CD4-positive, CD25-positive, alpha-beta regulatory T cell (primary cell): ENCODE measurements at regions not wholly inside any gene's neighbourhood (a gene's known extent, or its start where the extent isn't known, plus 50 kb on each side); places are given as distances from the start of the nearest gene placed in this dataset.
A peak's percentile ranks its signal among the peaks of the same experiment; 100 is the strongest.

Source experiments
- ATAC-seq, 2 donors: fragments of 150-1000 bp; cut with Tn5 transposase; one replicate each; pipeline ENCODE4 v1.10.0; 2021; ENCODE audit warnings: low read depth in 2 of 2, moderate number of reproducible peaks in 2 of 2, moderate library complexity in 1 of 2
- DNase-seq, 3 donors: peaks; one replicate each; pipeline versions ENCODE4 v3.0.0 to v3.0.0-alpha.2; 2012 to 2022; ENCODE audit warnings: mixed read lengths in 1 of 3
- H3K27ac ChIP-seq: one replicate; pipeline ENCODE4 v1.7.0; 2013; ENCODE audit warnings: mild to moderate bottlenecking, low read length; ENCODE audit not compliant: insufficient read depth, poor library complexity, severe bottlenecking
- H3K27me3 ChIP-seq: one replicate; pipeline ENCODE4 v1.7.0; 2013; ENCODE audit warnings: low read length; ENCODE audit not compliant: control insufficient read depth, insufficient read depth
- H3K36me3 ChIP-seq: one replicate; pipeline ENCODE4 v1.7.0; 2013; ENCODE audit warnings: mild to moderate bottlenecking, low read length, moderate library complexity; ENCODE audit not compliant: control insufficient read depth, insufficient read depth
- H3K4me1 ChIP-seq: 2 replicates; pipeline ENCODE4 v1.7.0; 2013; ENCODE audit warnings: mild to moderate bottlenecking, low read length; ENCODE audit not compliant: insufficient read depth, control insufficient read depth, poor library complexity, severe bottlenecking
- H3K4me3 ChIP-seq: one replicate; pipeline ENCODE4 v1.7.0; 2013; ENCODE audit warnings: low read depth, mild to moderate bottlenecking, low read length, moderate library complexity
- H3K9me3 ChIP-seq, 2 experiments: 1 replicate in 1 of 2; 2 replicates in 1 of 2; pipeline ENCODE4 v1.7.0; 2013; ENCODE audit warnings: low read length in 2 of 2, mild to moderate bottlenecking in 1 of 2, moderate library complexity in 1 of 2; ENCODE audit not compliant: control insufficient read depth in 2 of 2
- H3K27ac Mint-ChIP-seq, 3 donors: one replicate each; pipeline ENCODE4 v1.8.0; 2020 to 2022; ENCODE audit warnings: mild to moderate bottlenecking in 3 of 3, mixed read lengths in 3 of 3, moderate library complexity in 2 of 3
- H3K27me3 Mint-ChIP-seq: one replicate; pipeline ENCODE4 v1.8.0; 2022; ENCODE audit warnings: mild to moderate bottlenecking, mixed read lengths
- H3K36me3 Mint-ChIP-seq: one replicate; pipeline ENCODE4 v1.8.0; 2020; ENCODE audit warnings: mixed read lengths
- H3K4me1 Mint-ChIP-seq, 4 donors: one replicate each; pipeline ENCODE4 v1.8.0; 2020 to 2022; ENCODE audit warnings: mixed read lengths in 4 of 4, mild to moderate bottlenecking in 1 of 4
- H3K4me3 Mint-ChIP-seq, 4 donors: one replicate each; pipeline ENCODE4 v1.8.0; 2020 to 2022; ENCODE audit warnings: mild to moderate bottlenecking in 4 of 4, mixed read lengths in 4 of 4, moderate library complexity in 3 of 4
- H3K9me3 Mint-ChIP-seq, 7 donors: one replicate each; pipeline ENCODE4 v1.8.0; 2020 to 2022; ENCODE audit warnings: mixed read lengths in 7 of 7, mild to moderate bottlenecking in 3 of 7, moderate library complexity in 2 of 7

DNA sequence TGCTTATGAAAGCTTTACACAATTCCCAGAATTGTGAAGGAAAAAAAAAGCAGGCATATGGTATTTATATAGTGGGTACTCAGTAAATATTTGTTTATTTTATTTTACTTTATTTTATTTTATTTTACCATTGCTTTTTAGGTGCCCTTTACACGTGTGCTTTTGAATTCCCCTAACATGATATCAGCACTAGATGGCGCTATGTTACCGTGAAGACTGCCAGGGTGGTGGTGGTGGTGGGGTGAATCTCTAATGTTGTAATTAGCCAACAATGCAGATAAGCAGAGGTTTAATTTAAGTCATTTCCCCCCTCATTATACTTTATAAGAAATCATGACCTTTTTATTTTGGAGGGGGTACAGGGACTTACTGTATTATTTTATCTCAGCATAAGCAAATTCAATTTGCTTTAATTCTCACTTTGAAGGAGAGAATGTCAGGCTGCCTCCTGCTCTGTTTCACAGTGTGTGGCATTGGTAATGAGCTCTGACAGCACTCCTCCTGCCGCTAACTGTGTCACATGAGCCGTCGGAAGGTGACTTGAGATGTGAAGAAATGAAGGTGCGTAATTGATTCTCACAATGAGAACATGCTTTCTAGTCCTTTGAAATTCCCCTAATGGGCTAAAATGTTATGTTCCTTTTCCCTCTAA lies 165.6 kb downstream of the YTHDC2 start:
- Histone ChIP-seq H3K27ac (no peak overlapping the region), H3K4me1 (no peaks in the 10 kb centered on the region), H3K4me3 (no peak overlapping the region), H3K27me3 (no peaks in the 10 kb centered on the region), H3K36me3 (no peaks in the 10 kb centered on the region), H3K9me3 (no peaks in the 10 kb centered on the region)
- Mint-ChIP-seq H3K9me3 (peaks cover 0 to 1% (median 0%) of the 10 kb centered on the region in 7 donors), H3K27ac (no peak overlapping the region), H3K4me1 (no peaks in the 10 kb centered on the region), H3K27me3 (peaks cover 5% of the 10 kb centered on the region), H3K36me3 (no peaks in the 10 kb centered on the region), H3K4me3 (peak overlapping the region in 1 of 4 donors; percentile 55)
- peak in 2 of 3 donors; percentile 7 to 31 for DNase-seq
- no peak for ATAC-seq

DNA sequence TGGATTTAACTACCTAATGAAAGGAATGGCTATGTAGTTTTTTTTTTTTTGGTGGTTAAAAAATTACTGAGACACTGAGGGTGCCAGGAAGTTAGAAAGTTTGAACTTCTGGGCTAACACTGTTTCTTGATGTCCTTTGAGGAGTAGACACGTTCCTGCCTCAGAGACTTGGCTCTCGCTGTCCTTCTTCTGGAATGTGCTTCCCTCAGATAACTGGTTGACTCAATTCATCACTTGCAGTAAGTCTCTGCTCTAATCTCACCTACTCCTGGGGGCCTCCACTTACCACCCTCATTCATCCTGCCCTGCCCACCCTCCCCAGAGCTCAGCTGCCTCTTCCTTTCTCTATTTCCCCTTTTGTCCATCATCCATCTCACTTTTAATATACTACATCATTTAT lies 167.0 kb downstream of the YTHDC2 start:
- Mint-ChIP-seq H3K36me3 (no peaks in the 10 kb centered on the region), H3K4me1 (no peaks in the 10 kb centered on the region), H3K4me3 (no peak overlapping the region), H3K27me3 (peaks cover 5% of the 10 kb centered on the region), H3K27ac (no peak overlapping the region), H3K9me3 (no peaks in the 10 kb centered on the region)
- H3K4me1 ChIP-seq = no peaks in the 10 kb centered on the region
- DNase-seq (no peak), ATAC-seq (no peak)
- H3K36me3 ChIP-seq = no peaks in the 10 kb centered on the region
- H3K27ac ChIP-seq = no peak overlapping the region
- H3K4me3 ChIP-seq = no peak overlapping the region
- H3K9me3 ChIP-seq = no peaks in the 10 kb centered on the region
- H3K27me3 ChIP-seq = no peaks in the 10 kb centered on the region

DNA sequence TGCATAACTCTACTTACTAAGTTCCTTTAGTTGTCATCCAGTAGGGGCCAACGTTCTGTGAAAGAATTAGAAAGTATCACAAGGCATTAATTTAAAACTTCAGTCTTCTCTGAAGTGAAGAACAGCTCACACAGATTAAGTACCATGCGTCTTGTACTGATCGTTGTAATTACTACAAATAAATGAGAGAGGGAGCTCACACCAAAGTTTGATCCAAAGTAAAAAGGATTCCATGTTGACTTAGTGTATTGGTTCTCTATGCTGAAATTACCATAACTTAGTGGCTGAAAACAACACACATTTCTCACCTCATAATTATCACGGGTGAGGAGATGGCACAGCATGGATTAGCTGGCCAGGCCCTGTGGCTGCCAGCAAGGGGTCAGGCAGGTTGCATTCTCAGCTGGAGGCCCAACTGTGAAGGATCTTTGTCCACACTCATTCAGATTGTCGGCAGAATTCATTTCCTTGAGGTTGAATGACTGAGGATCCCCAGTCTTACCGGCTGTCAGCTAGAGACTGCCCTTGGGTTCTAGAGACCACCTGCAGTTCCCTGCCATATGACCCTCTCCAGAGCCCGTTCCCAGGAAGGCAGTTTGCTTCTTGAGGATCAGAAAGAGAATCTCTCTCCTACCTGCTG lies 169.1 kb downstream of the YTHDC2 start:
- Histone ChIP-seq H3K36me3 (no peaks in the 10 kb centered on the region), H3K4me1 (no peaks in the 10 kb centered on the region), H3K27ac (no peak overlapping the region), H3K4me3 (no peak overlapping the region), H3K27me3 (no peaks in the 10 kb centered on the region), H3K9me3 (no peaks in the 10 kb centered on the region)
- H3K27ac Mint-ChIP-seq = no peak overlapping the region
- no peak for ATAC-seq
- no peak overlapping the region for H3K4me3 Mint-ChIP-seq
- no peaks in the 10 kb centered on the region for H3K4me1 Mint-ChIP-seq
- peaks cover under 1% of the 10 kb centered on the region for H3K27me3 Mint-ChIP-seq
- no peaks in the 10 kb centered on the region for H3K36me3 Mint-ChIP-seq
- no peak for DNase-seq
- H3K9me3 Mint-ChIP-seq = no peaks in the 10 kb centered on the region

DNA sequence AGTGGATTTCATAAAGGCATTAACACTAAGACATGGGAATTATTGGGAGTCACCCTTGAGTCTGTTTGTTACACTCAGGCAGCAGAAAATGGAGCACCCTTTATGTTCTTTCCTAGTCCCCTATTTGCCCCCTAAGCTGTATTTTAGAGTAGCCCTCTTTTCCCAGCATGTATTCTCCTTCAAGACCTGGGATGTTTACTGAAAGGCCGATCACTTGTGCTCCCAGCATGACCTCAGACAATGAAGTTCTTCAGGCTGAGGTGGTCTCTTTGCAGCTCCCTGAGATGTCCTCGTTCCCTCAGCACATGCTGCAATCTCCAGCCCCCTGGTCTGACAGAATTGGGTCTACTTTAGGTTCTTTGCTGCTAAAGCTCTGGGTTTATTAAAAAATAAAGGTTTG lies 169.7 kb downstream of the YTHDC2 start:
- no peak overlapping the region for H3K27ac Mint-ChIP-seq
- no peak overlapping the region for H3K4me3 ChIP-seq
- no peaks in the 10 kb centered on the region for H3K36me3 ChIP-seq
- DNase-seq (no peak), ATAC-seq (no peak)
- H3K36me3 Mint-ChIP-seq = no peaks in the 10 kb centered on the region
- H3K9me3 Mint-ChIP-seq = no peaks in the 10 kb centered on the region
- H3K9me3 ChIP-seq = no peaks in the 10 kb centered on the region
- H3K4me1 ChIP-seq = no peaks in the 10 kb centered on the region
- no peak overlapping the region for H3K4me3 Mint-ChIP-seq
- H3K27ac ChIP-seq = no peak overlapping the region
- H3K27me3 ChIP-seq = no peaks in the 10 kb centered on the region
- no peaks in the 10 kb centered on the region for H3K27me3 Mint-ChIP-seq
- H3K4me1 Mint-ChIP-seq = no peaks in the 10 kb centered on the region

DNA sequence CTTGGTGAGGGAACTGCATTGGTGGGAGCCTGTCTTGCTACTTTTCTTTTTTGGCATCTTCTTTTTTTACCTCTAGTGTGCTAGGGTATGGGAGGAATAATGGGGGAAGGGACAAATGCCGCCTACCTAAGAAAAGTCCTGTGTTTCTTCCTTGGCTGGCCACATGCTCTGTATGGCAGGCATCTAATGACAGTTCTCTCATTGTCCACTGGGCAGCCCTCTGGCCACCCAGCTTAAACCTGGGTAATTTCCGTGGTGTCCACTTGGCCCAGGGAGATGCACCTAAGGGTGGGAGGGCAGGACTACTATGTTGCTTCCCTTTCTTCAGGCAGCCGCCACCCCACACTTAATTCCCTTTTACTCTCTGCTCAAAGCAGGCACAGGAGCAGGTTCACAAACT lies 173.1 kb downstream of the YTHDC2 start:
- Histone ChIP-seq H3K4me3 (no peak overlapping the region), H3K27ac (no peak overlapping the region), H3K27me3 (peaks cover 3% of the 10 kb centered on the region), H3K4me1 (no peaks in the 10 kb centered on the region), H3K9me3 (no peaks in the 10 kb centered on the region), H3K36me3 (no peaks in the 10 kb centered on the region)
- no peak for ATAC-seq
- no peak for DNase-seq
- H3K27me3 Mint-ChIP-seq = peaks cover 21% of the 10 kb centered on the region
- H3K4me3 Mint-ChIP-seq = no peak overlapping the region
- peaks cover 0 to 6% (median 0%) of the 10 kb centered on the region in 7 donors for H3K9me3 Mint-ChIP-seq
- H3K36me3 Mint-ChIP-seq = no peaks in the 10 kb centered on the region
- no peak overlapping the region for H3K27ac Mint-ChIP-seq
- H3K4me1 Mint-ChIP-seq = no peaks in the 10 kb centered on the region

GRCh38 chr5:113689647-113690046 lies 176.2 kb downstream of the YTHDC2 start:
- Mint-ChIP-seq H3K27me3 (peaks cover 43% of the 10 kb centered on the region), H3K27ac (no peak overlapping the region), H3K4me1 (no peaks in the 10 kb centered on the region), H3K4me3 (no peak overlapping the region), H3K36me3 (no peaks in the 10 kb centered on the region), H3K9me3 (peaks cover 0 to 6% (median 0%) of the 10 kb centered on the region in 7 donors)
- DNase-seq = no peak
- peaks cover 14% of the 10 kb centered on the region for H3K27me3 ChIP-seq
- H3K9me3 ChIP-seq = no peaks in the 10 kb centered on the region
- no peak overlapping the region for H3K27ac ChIP-seq
- H3K4me1 ChIP-seq = no peaks in the 10 kb centered on the region
- no peak for ATAC-seq
- no peak overlapping the region for H3K4me3 ChIP-seq
- H3K36me3 ChIP-seq = no peaks in the 10 kb centered on the region

GRCh38 chr5:113692466-113692865 lies 179.0 kb downstream of the YTHDC2 start:
- H3K9me3 ChIP-seq = no peaks in the 10 kb centered on the region
- H3K36me3 Mint-ChIP-seq = no peaks in the 10 kb centered on the region

DNA sequence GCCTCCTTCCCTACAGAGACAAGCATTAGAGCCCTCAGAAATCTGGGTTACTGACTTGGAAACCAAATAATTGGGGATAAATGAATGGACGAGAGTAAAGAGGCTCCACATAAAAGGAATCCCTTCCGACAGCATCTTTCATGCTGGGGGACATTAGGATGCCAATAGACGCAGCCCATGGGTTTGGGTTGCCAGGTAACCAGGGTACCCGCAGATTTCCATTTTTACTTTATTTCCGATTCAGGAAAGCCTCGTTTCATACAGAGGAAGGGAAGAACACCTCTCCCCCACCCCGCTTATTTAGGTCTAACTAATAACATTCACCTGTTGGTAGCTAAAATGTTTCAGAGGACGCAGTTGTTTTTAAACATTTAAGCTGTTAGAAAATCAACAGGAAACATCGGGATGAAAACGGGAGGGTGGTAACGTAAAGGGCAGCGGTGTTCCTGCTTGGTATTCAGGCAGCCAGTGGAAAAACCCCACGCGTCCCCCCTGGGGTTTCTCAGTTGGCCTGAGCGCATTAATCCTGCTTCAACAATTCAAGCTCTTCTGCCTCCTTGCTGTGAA lies 179.5 kb downstream of the YTHDC2 start:
- H3K4me3 ChIP-seq = no peak overlapping the region
- Mint-ChIP-seq H3K9me3 (peaks cover 0 to 6% (median 0%) of the 10 kb centered on the region in 7 donors), H3K4me3 (no peak overlapping the region), H3K36me3 (no peaks in the 10 kb centered on the region), H3K4me1 (no peaks in the 10 kb centered on the region), H3K27ac (no peak overlapping the region), H3K27me3 (peaks cover 43% of the 10 kb centered on the region)
- no peak for DNase-seq
- ATAC-seq = no peak
- peaks cover 14% of the 10 kb centered on the region for H3K27me3 ChIP-seq
- H3K9me3 ChIP-seq = no peaks in the 10 kb centered on the region
- no peak overlapping the region for H3K27ac ChIP-seq
- no peaks in the 10 kb centered on the region for H3K4me1 ChIP-seq
- H3K36me3 ChIP-seq = no peaks in the 10 kb centered on the region

More at GRCh38 chr5:113692466-113692865, 179.0 kb downstream of the YTHDC2 start:
- Histone ChIP-seq H3K36me3 (no peaks in the 10 kb centered on the region), H3K4me3 (no peak overlapping the region), H3K4me1 (no peaks in the 10 kb centered on the region), H3K27ac (no peak overlapping the region), H3K27me3 (peaks cover 14% of the 10 kb centered on the region)
- no peak for DNase-seq
- no peak for ATAC-seq
- Mint-ChIP-seq H3K27me3 (peaks cover 43% of the 10 kb centered on the region), H3K4me3 (no peak overlapping the region), H3K4me1 (no peaks in the 10 kb centered on the region), H3K27ac (no peak overlapping the region), H3K9me3 (peaks cover 0 to 6% (median 0%) of the 10 kb centered on the region in 7 donors)
